Nephron (organoid): ENCODE measurements at regions not wholly inside any gene's neighbourhood (a gene's known extent, or its start where the extent isn't known, plus 50 kb on each side); places are given as distances from the start of the nearest gene placed in this dataset.
"Not testable (repeated sequence)": the region's sequence is repeated elsewhere in the genome, so short reads cannot be mapped to it uniquely, and the experiment has no call there.

Experiments used
- H3K27ac Mint-ChIP-seq, 3 experiments: 2 replicates each; pipeline ENCODE4 v1.8.0; 2020; ENCODE audit warnings: mixed read lengths in 3 of 3, mild to moderate bottlenecking in 2 of 3, moderate library complexity in 1 of 3
- H3K27me3 Mint-ChIP-seq: 2 replicates; pipeline ENCODE4 v1.8.0; 2021; ENCODE audit warnings: low read depth, mild to moderate bottlenecking, moderate library complexity, mixed read lengths
- H3K36me3 Mint-ChIP-seq: 2 replicates; pipeline ENCODE4 v1.8.0; 2020; ENCODE audit warnings: low read depth, mixed read lengths
- H3K4me1 Mint-ChIP-seq: 2 replicates; pipeline ENCODE4 v1.8.0; 2020; ENCODE audit warnings: mixed read lengths
- H3K4me3 Mint-ChIP-seq, 3 experiments: 2 replicates each; pipeline ENCODE4 v1.8.0; 2020; ENCODE audit warnings: mild to moderate bottlenecking in 3 of 3, mixed read lengths in 3 of 3, moderate library complexity in 2 of 3
- H3K9me3 Mint-ChIP-seq: 2 replicates; pipeline ENCODE4 v1.8.0; 2020; ENCODE audit warnings: mixed read lengths
- TF ChIP-seq, protein P1 (sequence below), 3 experiments: fragments of 200-600 bp; sonication (generic); IDR thresholded peaks; one replicate each; pipeline ENCODE4 v1.5.0; 2021; ENCODE audit warnings: antibody characterized with exemption in 3 of 3; ENCODE audit not compliant: unreplicated experiment in 3 of 3

DNA sequence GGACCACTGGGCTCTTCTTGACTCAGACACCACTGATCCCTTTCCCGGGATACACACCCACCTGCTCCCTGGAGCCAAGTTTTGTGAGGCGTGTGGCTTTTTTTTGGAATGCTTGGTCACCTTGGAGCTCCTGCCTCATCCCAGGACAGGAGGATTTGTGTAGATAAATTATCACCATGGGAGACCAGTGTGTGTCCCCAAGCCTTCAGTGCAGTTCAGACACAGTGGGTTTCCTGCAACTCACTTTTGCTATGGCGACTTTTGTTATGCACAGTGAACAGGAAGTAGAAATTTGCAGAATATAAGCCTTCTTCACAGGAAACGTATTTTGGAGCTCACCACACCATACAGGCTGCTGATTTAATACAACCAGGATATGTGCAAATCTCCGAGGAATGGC is 357.4 kb downstream of the PAX1 start:
- H3K27me3 Mint-ChIP-seq, result peaks cover 9% of the 10 kb centered on the region

GRCh38 chr20:22060610-22061009 is 355.1 kb downstream of the PAX1 start:
- Mint-ChIP-seq H3K27ac (no peak overlapping the region), H3K9me3 (no peaks in the 10 kb centered on the region), H3K4me3 (no peak overlapping the region), H3K4me1 (peaks cover 5% of the 10 kb centered on the region), H3K36me3 (no peaks in the 10 kb centered on the region), H3K27me3 (peaks cover 9% of the 10 kb centered on the region)
- TF ChIP-seq, protein P1, sequence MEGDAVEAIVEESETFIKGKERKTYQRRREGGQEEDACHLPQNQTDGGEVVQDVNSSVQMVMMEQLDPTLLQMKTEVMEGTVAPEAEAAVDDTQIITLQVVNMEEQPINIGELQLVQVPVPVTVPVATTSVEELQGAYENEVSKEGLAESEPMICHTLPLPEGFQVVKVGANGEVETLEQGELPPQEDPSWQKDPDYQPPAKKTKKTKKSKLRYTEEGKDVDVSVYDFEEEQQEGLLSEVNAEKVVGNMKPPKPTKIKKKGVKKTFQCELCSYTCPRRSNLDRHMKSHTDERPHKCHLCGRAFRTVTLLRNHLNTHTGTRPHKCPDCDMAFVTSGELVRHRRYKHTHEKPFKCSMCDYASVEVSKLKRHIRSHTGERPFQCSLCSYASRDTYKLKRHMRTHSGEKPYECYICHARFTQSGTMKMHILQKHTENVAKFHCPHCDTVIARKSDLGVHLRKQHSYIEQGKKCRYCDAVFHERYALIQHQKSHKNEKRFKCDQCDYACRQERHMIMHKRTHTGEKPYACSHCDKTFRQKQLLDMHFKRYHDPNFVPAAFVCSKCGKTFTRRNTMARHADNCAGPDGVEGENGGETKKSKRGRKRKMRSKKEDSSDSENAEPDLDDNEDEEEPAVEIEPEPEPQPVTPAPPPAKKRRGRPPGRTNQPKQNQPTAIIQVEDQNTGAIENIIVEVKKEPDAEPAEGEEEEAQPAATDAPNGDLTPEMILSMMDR (IDR thresholded peaks at IDR 0.05; ENCODE audit: unreplicated experiment in 3 of 3), result no peak

More for the DNA sequence above, 357.4 kb downstream of the PAX1 start:
- Mint-ChIP-seq H3K9me3 (no peaks in the 10 kb centered on the region), H3K36me3 (no peaks in the 10 kb centered on the region), H3K4me3 (no peak overlapping the region), H3K4me1 (peaks cover 5% of the 10 kb centered on the region), H3K27ac (peak overlapping the region in 1 of 3 experiments; percentile 65)
- TF ChIP-seq, protein P1 (IDR thresholded peaks at IDR 0.05; ENCODE audit: unreplicated experiment in 3 of 3), result no peak

DNA sequence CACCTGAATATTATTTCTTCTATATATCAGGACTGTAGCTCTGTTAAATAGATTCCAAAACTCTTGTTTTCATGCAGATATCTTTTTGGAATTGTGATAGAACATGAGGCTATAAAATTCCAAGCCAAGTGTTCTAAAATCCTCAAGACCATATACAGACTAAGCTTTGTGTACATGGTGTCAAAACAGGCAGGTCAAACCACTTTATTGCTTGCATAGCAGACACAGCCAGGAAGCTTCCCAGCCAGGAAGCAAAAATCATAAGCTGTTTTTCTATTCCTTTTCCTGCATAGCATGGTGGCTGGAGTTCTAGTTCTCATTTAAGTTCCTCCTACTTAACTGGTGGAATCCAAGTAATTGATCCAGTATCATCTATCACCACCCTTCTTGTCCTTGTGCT is 353.3 kb downstream of the PAX1 start:
- peaks cover 9% of the 10 kb centered on the region for H3K27me3 Mint-ChIP-seq
- H3K4me3 Mint-ChIP-seq, result no peak overlapping the region
- H3K4me1 Mint-ChIP-seq, result peaks cover 5% of the 10 kb centered on the region
- no peak overlapping the region for H3K27ac Mint-ChIP-seq
- no peaks in the 10 kb centered on the region for H3K9me3 Mint-ChIP-seq
- TF ChIP-seq, protein P1 (IDR thresholded peaks at IDR 0.05; ENCODE audit: unreplicated experiment in 3 of 3), result no peak
- H3K36me3 Mint-ChIP-seq, result no peaks in the 10 kb centered on the region

DNA sequence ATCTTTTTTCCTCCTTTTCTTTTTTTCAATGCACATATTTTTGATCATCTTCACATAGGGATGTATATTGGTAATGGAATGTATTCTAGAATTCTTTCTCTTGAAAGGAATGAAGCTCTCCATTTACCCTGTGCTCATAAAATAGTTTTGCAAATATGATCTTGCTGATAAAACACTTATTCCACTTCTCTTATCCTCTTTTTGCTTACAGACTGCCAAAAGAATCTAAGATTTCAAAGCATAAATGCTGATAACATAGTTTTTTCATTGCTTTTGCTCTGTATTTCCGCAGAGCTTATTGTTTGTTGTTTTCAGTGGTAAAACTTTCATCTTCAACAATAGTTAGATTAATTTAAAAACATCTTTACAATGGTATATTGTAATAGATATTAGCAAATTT is 350.5 kb downstream of the PAX1 start:
- no peak overlapping the region for H3K4me3 Mint-ChIP-seq
- no peaks in the 10 kb centered on the region for H3K9me3 Mint-ChIP-seq
- TF ChIP-seq, protein P1 (IDR thresholded peaks at IDR 0.05; ENCODE audit: unreplicated experiment in 3 of 3), result no peak
- no peaks in the 10 kb centered on the region for H3K36me3 Mint-ChIP-seq
- no peaks in the 10 kb centered on the region for H3K4me1 Mint-ChIP-seq
- H3K27me3 Mint-ChIP-seq, result peaks cover 5% of the 10 kb centered on the region
- no peak overlapping the region for H3K27ac Mint-ChIP-seq

DNA sequence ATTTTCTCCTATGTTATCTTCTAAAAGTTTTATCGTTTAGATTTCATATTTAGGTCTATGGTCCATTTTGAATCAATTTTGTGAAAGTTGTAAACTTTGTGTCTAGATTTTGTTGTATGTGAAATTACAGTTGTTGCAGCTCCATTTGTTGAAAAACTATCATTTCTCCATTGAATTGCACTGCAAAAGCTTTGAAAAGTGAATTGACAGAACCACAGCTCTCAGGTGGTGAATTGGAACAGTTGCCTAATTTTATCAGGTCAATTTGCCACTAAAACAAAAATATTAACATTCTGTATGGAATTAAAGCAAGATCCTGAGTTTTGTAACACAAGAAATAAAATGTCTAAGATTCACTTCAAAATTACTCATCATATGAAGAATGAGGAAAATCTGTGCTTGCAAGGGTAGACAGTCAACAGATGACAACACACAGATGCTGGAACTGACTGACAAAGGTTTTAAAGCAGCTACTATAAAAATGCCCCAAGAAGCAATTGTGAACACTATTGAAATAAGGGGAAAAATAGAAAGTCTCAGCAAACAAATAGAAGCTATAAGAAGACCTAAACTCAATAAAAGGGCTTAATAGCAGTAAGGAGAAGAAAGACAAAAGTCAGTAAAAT is 346.7 kb downstream of the PAX1 start:
- Mint-ChIP-seq H3K4me3 (no peak overlapping the region), H3K27me3 (no peaks in the 10 kb centered on the region), H3K27ac (no peak overlapping the region), H3K9me3 (no peaks in the 10 kb centered on the region), H3K4me1 (peaks cover 16% of the 10 kb centered on the region), H3K36me3 (no peaks in the 10 kb centered on the region)
- TF ChIP-seq, protein P1 (IDR thresholded peaks at IDR 0.05; ENCODE audit: unreplicated experiment in 3 of 3), result no peak

GRCh38 chr20:22045956-22046507 is 340.6 kb downstream of the PAX1 start:
- not testable (repeated sequence) for H3K36me3 Mint-ChIP-seq, H3K4me3 Mint-ChIP-seq
- peaks cover 11% of the 10 kb centered on the region for H3K9me3 Mint-ChIP-seq

More at GRCh38 chr20:22045956-22046507, 340.6 kb downstream of the PAX1 start:
- Mint-ChIP-seq H3K27ac (peak overlapping the region in 1 of 3 experiments; percentile 58), H3K4me1 (peaks cover 16% of the 10 kb centered on the region)
- H3K27me3 Mint-ChIP-seq, result not testable (repeated sequence)
